BJ (cell line): ENCODE measurements at regions not wholly inside any gene's neighbourhood (a gene's known extent, or its start where the extent isn't known, plus 50 kb on each side); places are given as distances from the start of the nearest gene placed in this dataset.

ENCODE experiments used
- CTCF ChIA-PET: fragments of 350-600 bp; formaldehyde crosslinking; extraction: SDS; loops from one replicate; lab custom pipeline; 2021; ENCODE audit warnings: antibody characterized with exemption, inconsistent platforms; lab: Yijun Ruan, JAX
- POLR2A ChIA-PET: fragments of 300-600 bp; sonication (Branson Sonifier 250); formaldehyde crosslinking; extraction: SDS; loops from one replicate; lab custom pipeline; 2021; ENCODE audit warnings: antibody characterized with exemption; lab: Charles Lee
- DNase-seq: peaks from one replicate; pipeline ENCODE4 v3.0.0-alpha.2; 2011; ENCODE audit warnings: low read depth
- H3K27me3 ChIP-seq: 2 replicates; pipeline ENCODE4 v1.6.0; 2011; ENCODE audit warnings: low read length; ENCODE audit not compliant: control insufficient read depth, insufficient read depth
- H3K36me3 ChIP-seq: 2 replicates; pipeline ENCODE4 v1.5.1; 2011; ENCODE audit warnings: low read length; ENCODE audit not compliant: control insufficient read depth, insufficient read depth
- H3K4me3 ChIP-seq: 2 replicates; pipeline ENCODE4 v1.5.1; 2011; ENCODE audit warnings: low read depth, mild to moderate bottlenecking, control low read depth, low read length
- TF ChIP-seq, protein P1 (sequence below): IDR thresholded peaks from 2 replicates; pipeline ENCODE4 v1.5.1; 2011; ENCODE audit warnings: low read depth, mild to moderate bottlenecking, control low read depth, inconsistent platforms, low read length, moderate library complexity; ENCODE audit not compliant: insufficient read depth

- TF ChIP-seq, protein P1, sequence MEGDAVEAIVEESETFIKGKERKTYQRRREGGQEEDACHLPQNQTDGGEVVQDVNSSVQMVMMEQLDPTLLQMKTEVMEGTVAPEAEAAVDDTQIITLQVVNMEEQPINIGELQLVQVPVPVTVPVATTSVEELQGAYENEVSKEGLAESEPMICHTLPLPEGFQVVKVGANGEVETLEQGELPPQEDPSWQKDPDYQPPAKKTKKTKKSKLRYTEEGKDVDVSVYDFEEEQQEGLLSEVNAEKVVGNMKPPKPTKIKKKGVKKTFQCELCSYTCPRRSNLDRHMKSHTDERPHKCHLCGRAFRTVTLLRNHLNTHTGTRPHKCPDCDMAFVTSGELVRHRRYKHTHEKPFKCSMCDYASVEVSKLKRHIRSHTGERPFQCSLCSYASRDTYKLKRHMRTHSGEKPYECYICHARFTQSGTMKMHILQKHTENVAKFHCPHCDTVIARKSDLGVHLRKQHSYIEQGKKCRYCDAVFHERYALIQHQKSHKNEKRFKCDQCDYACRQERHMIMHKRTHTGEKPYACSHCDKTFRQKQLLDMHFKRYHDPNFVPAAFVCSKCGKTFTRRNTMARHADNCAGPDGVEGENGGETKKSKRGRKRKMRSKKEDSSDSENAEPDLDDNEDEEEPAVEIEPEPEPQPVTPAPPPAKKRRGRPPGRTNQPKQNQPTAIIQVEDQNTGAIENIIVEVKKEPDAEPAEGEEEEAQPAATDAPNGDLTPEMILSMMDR = no peak
- Histone ChIP-seq H3K27me3 (no peaks in the 10 kb centered on the region), H3K36me3 (no peaks in the 10 kb centered on the region), H3K4me3 (no peak overlapping the region)
- ChIA-PET POLR2A (no interaction called here), CTCF (no interaction called here)
- DNase-seq = no peak
These were observed 390.8 kb downstream of the SHANK2 start for GRCh38 chr11:70861559-70861958.

DNA sequence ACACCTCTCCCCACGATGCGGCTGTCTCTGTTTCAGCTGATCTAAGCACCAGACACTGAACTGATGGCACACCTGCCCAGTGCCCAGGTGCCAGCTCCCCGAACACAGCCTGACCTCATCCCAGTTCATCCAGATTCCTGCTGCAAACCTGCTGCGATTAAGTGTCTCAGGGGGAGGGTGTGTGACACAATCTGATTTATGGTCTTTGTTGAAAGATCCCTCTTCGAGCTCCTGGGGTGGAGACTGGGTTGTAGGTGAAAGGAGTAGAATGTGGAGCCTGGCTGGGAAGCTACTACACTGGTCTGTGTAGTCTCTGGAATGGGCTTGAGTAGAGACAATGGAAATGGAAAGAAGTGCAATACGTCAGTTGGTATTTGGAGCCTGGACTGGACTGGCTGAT lies 390.3 kb downstream of the SHANK2 start:
- TF ChIP-seq, protein P1 = no peak
- ChIA-PET CTCF (interaction anchor here (1.2 kb wide), 1 partner anchor 12 kb away, joined by 3 read pairs; no protein-coding TSS in a partner anchor), POLR2A (no interaction called here)
- no peaks in the 10 kb centered on the region for H3K27me3 ChIP-seq
- DNase-seq = no peak
- H3K4me3 ChIP-seq = no peak overlapping the region
- no peaks in the 10 kb centered on the region for H3K36me3 ChIP-seq

GRCh38 chr11:70863186-70863585 lies 389.2 kb downstream of the SHANK2 start:
- no peak for DNase-seq
- TF ChIP-seq, protein P1 = no peak
- Histone ChIP-seq H3K36me3 (no peaks in the 10 kb centered on the region), H3K27me3 (no peaks in the 10 kb centered on the region), H3K4me3 (no peak overlapping the region)
- POLR2A ChIA-PET = no interaction called here
- CTCF ChIA-PET = interaction anchor here (0.8 to 1.2 kb wide), 2 partner anchors 13 to 18 kb away, joined by 3 read pairs; no protein-coding TSS in a partner anchor

- no peak overlapping the region for H3K4me3 ChIP-seq
- POLR2A ChIA-PET = no interaction called here
- no peaks in the 10 kb centered on the region for H3K27me3 ChIP-seq
- CTCF ChIA-PET = interaction anchor here (0.8 kb wide), 1 partner anchor 18 kb away, joined by 3 read pairs; no protein-coding TSS in a partner anchor
- TF ChIP-seq, protein P1 = no peak
- DNase-seq = no peak
- H3K36me3 ChIP-seq = no peaks in the 10 kb centered on the region
These were observed 388.4 kb downstream of the SHANK2 start for GRCh38 chr11:70863993-70864392.

- CTCF ChIA-PET = no interaction called here
- no peaks in the 10 kb centered on the region for H3K36me3 ChIP-seq
- no peaks in the 10 kb centered on the region for H3K27me3 ChIP-seq
- no peak overlapping the region for H3K4me3 ChIP-seq
- POLR2A ChIA-PET = no interaction called here
- TF ChIP-seq, protein P1 = no peak
- no peak for DNase-seq
These were observed 387.0 kb downstream of the SHANK2 start for GRCh38 chr11:70865356-70865755.
